CD14-positive monocyte (primary cell): ENCODE measurements at regions not wholly inside any gene's neighbourhood (a gene's known extent, or its start where the extent isn't known, plus 50 kb on each side); places are given as distances from the start of the nearest gene placed in this dataset.

Experiments
- DNase-seq, 3 donors: peaks; one replicate each; pipeline ENCODE4 v3.0.0-alpha.2; 2011 to 2022
- H2AFZ ChIP-seq: 2 replicates; pipeline ENCODE4 v1.6.0; 2012; ENCODE audit warnings: mild to moderate bottlenecking, low read depth, low read length, inconsistent platforms; ENCODE audit not compliant: insufficient read depth, poor library complexity, severe bottlenecking
- H3K27ac ChIP-seq, 2 donors: 1 replicate in 1 of 2; 2 replicates in 1 of 2; pipeline ENCODE4 v1.5.1; 2012 to 2013; ENCODE audit warnings: low read length in 2 of 2, control low read depth in 1 of 2, inconsistent platforms in 1 of 2, low read depth in 1 of 2, mild to moderate bottlenecking in 1 of 2
- H3K27me3 ChIP-seq, 2 donors: one replicate each; pipeline versions ENCODE4 v1.6.0 to v1.6.1; 2011 to 2013; ENCODE audit warnings: low read length in 2 of 2; ENCODE audit not compliant: control insufficient read depth in 2 of 2, insufficient read depth in 2 of 2
- H3K36me3 ChIP-seq, 2 donors: replicated peaks in 1 of 2; 1 replicate in 1 of 2; 2 replicates in 1 of 2; pipeline versions ENCODE4 v1.5.1 to v1.6.1; 2012 to 2013; ENCODE audit warnings: low read length in 2 of 2, control low read depth in 1 of 2, inconsistent platforms in 1 of 2, mild to moderate bottlenecking in 1 of 2; ENCODE audit not compliant: insufficient read depth in 2 of 2, control insufficient read depth in 1 of 2
- H3K4me1 ChIP-seq, 2 donors: 1 replicate in 1 of 2; 2 replicates in 1 of 2; pipeline versions ENCODE4 v1.5.1 to v1.6.1; 2012 to 2013; ENCODE audit warnings: low read length in 2 of 2, control low read depth in 1 of 2, inconsistent platforms in 1 of 2, mild to moderate bottlenecking in 1 of 2, moderate library complexity in 1 of 2; ENCODE audit not compliant: insufficient read depth in 2 of 2, control insufficient read depth in 1 of 2
- H3K4me2 ChIP-seq: replicated peaks from 2 replicates; pipeline ENCODE3; 2012; ENCODE audit warnings: low read length, moderate library complexity, mild to moderate bottlenecking; ENCODE audit not compliant: poor library complexity, severe bottlenecking; ENCODE audit errors: extremely low read depth
- H3K4me3 ChIP-seq, 3 experiments: fragments of 200-600 bp in 1 of 3; sonication (generic) in 1 of 3; replicated peaks in 1 of 3; 1 replicate in 2 of 3; 2 replicates in 1 of 3; pipeline ENCODE4 v1.5.1; 2011 to 2013; ENCODE audit warnings: low read length in 3 of 3, mild to moderate bottlenecking in 3 of 3, control low read depth in 2 of 3, low read depth in 2 of 3, inconsistent platforms in 1 of 3, moderate library complexity in 1 of 3
- H3K79me2 ChIP-seq: 2 replicates; pipeline ENCODE4 v1.6.0; 2012; ENCODE audit warnings: mild to moderate bottlenecking, control low read depth, inconsistent platforms, low read length, moderate library complexity; ENCODE audit not compliant: insufficient read depth
- H3K9ac ChIP-seq: 2 replicates; pipeline ENCODE4 v1.6.0; 2017; ENCODE audit warnings: low read length, mild to moderate bottlenecking; ENCODE audit not compliant: insufficient read depth, poor library complexity, severe bottlenecking
- H3K9me3 ChIP-seq, 2 donors: replicated peaks in 1 of 2; 1 replicate in 1 of 2; 2 replicates in 1 of 2; pipeline versions ENCODE4 v1.5.1 to v1.6.1; 2012 to 2013; ENCODE audit warnings: low read length in 2 of 2, control low read depth in 1 of 2; ENCODE audit not compliant: control insufficient read depth in 1 of 2, insufficient read depth in 1 of 2
- H4K20me1 ChIP-seq: 2 replicates; pipeline ENCODE4 v1.6.0; 2012; ENCODE audit warnings: mild to moderate bottlenecking, low read length, control low read depth, moderate library complexity; ENCODE audit not compliant: insufficient read depth
- H3K27ac Mint-ChIP-seq, 7 donors: one replicate each; pipeline ENCODE4 v1.8.0; 2020; ENCODE audit warnings: mild to moderate bottlenecking in 7 of 7, mixed read lengths in 7 of 7, moderate library complexity in 6 of 7, inconsistent platforms in 2 of 7
- H3K27me3 Mint-ChIP-seq, 3 donors: one replicate each; pipeline ENCODE4 v1.8.0; 2021 to 2022; ENCODE audit warnings: low read depth in 3 of 3, mild to moderate bottlenecking in 3 of 3, mixed read lengths in 3 of 3, moderate library complexity in 3 of 3, inconsistent platforms in 1 of 3
- H3K36me3 Mint-ChIP-seq, 2 donors: one replicate each; pipeline ENCODE4 v1.8.0; 2020; ENCODE audit warnings: mixed read lengths in 2 of 2, inconsistent platforms in 1 of 2, mild to moderate bottlenecking in 1 of 2
- H3K4me1 Mint-ChIP-seq: one replicate; pipeline ENCODE4 v1.8.0; 2020; ENCODE audit warnings: mild to moderate bottlenecking, mixed read lengths
- H3K4me3 Mint-ChIP-seq, 2 donors: one replicate each; pipeline ENCODE4 v1.8.0; 2020; ENCODE audit warnings: mild to moderate bottlenecking in 2 of 2, mixed read lengths in 2 of 2, moderate library complexity in 1 of 2
- H3K9me3 Mint-ChIP-seq, 7 donors: one replicate each; pipeline ENCODE4 v1.8.0; 2020 to 2022; ENCODE audit warnings: mixed read lengths in 7 of 7, mild to moderate bottlenecking in 6 of 7, moderate library complexity in 6 of 7, inconsistent platforms in 2 of 7
- CTCF ChIP-seq: fragments of 200-600 bp; IDR thresholded peaks from one replicate; pipeline ENCODE4 v1.8.0; 2022; ENCODE audit warnings: antibody characterized with exemption, mild to moderate bottlenecking
- WGBS: methylation state at CpG from one replicate; pipeline ENCODE4 v1.1.5; 2013; ENCODE audit warnings: missing lambda C conversion rate; ENCODE audit not compliant: insufficient coverage; 5-methylcytosine and 5-hydroxymethylcytosine counted together
- intact Hi-C, 2 donors: fragments of 100-400 bp; cut with micrococcal nuclease; formaldehyde crosslinking; loops; one replicate each; pipeline versions ENCODE4 v1.15.0 to v1.15.1; 2023

- H3K9me3 ChIP-seq, result peaks cover 8 to 20% of the 10 kb centered on the region in 2 donors
- WGBS, result no CpG with 5 or more reads among the region's 3 CpGs
- no peak overlapping the region for H3K9ac ChIP-seq
- H2AFZ ChIP-seq, result no peak overlapping the region
- Mint-ChIP-seq H3K9me3 (peaks cover 2 to 16% (median 7%) of the 10 kb centered on the region in 7 donors), H3K4me1 (no peaks in the 10 kb centered on the region), H3K27me3 (peaks cover 0 to 4% (median 0%) of the 10 kb centered on the region in 3 donors), H3K27ac (no peak overlapping the region), H3K36me3 (no peaks in the 10 kb centered on the region), H3K4me3 (no peak overlapping the region)
- no peak overlapping the region for H3K4me2 ChIP-seq
- H3K36me3 ChIP-seq, result no peaks in the 10 kb centered on the region
- H3K27me3 ChIP-seq, result no peaks in the 10 kb centered on the region
- no peak overlapping the region for H3K4me3 ChIP-seq
- no peak for DNase-seq
- no peak for TF ChIP-seq CTCF
- H3K27ac ChIP-seq, result no peak overlapping the region
- intact Hi-C loops, result no loop called here
- no peaks in the 10 kb centered on the region for H3K4me1 ChIP-seq
- no peaks in the 10 kb centered on the region for H3K79me2 ChIP-seq
- no peaks in the 10 kb centered on the region for H4K20me1 ChIP-seq
These were observed 555.6 kb upstream of the LARGE1 start for GRCh38 chr22:34475886-34476285.

GRCh38 chr22:34476762-34477161 lies 556.5 kb upstream of the LARGE1 start:
- Histone ChIP-seq H2AFZ (no peak overlapping the region), H4K20me1 (no peaks in the 10 kb centered on the region), H3K79me2 (no peaks in the 10 kb centered on the region), H3K36me3 (no peaks in the 10 kb centered on the region), H3K4me3 (no peak overlapping the region), H3K27me3 (no peaks in the 10 kb centered on the region), H3K4me1 (no peaks in the 10 kb centered on the region), H3K27ac (no peak overlapping the region), H3K9ac (no peak overlapping the region), H3K9me3 (peaks cover 14 to 29% of the 10 kb centered on the region in 2 donors), H3K4me2 (no peak overlapping the region)
- Mint-ChIP-seq H3K4me1 (no peaks in the 10 kb centered on the region), H3K27me3 (peaks cover 0 to 4% (median under 1%) of the 10 kb centered on the region in 3 donors), H3K4me3 (no peak overlapping the region), H3K27ac (no peak overlapping the region), H3K36me3 (no peaks in the 10 kb centered on the region), H3K9me3 (peaks cover 6 to 21% (median 9%) of the 10 kb centered on the region in 7 donors)
- intact Hi-C loops, result no loop called here
- DNase-seq, result no peak
- no CpG with 5 or more reads among the region's 2 CpGs for WGBS
- no peak for TF ChIP-seq CTCF
